ENCODE measurements at regions not wholly inside any gene's neighbourhood (a gene's known extent, or its start where the extent isn't known, plus 50 kb on each side); places are given as distances from the start of the nearest gene placed in this dataset.

DNA sequence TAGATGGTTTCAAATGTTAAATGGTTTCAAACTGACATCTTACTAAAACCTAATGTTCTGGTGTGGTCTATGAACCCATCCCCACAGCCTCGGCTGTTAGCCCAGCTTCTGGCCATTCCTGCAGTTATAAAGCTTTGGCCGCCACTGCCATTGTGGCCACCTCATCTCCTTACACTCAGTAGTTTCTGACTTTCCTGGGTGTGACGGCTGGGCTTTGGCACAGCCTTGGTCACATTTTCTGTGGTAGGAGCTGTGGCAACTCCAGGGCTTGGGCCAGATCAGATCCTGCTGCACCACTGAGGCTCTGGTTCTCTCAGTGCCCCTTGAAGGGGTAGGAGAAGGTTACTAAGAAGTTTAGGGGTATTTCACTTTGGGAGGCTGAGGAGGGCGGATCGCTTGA, 84.2 kb upstream of the STXBP6 start:
- DNase-seq, result no peak

DNA sequence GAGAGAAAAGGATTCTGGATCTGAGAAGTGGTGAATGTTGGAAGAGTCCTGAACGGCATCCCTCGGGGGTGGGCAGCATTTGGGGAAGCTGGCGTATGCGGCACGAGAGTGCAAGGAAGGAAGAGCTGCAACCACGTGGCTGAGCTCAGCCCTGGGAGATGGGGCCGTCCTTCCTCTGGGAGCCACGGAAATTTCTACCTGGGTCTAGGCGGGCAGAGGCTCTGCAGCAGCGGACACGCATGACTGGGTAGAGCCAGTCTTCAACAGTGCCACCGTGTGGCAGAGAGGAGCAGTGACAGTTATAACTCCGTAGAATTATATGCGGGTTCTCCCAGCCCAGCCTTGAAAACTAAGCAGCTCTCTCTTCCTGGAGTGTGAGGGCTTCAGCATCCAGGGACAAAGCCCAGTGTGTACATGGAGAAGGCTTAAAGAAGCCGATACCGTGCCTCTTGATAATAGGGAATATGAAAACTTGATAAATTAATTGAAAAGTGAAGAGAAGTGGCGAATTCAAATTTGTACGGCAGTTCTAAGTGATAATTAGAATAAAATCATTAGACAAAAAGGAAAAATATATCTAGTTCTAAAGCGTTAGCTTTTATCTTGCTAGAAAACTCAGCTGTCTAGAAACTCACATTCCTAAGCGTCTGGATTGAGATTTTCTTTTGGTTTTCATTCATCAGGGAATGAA, 82.9 kb upstream of the STXBP6 start:
- DNase-seq, result peak; percentile 71

DNA sequence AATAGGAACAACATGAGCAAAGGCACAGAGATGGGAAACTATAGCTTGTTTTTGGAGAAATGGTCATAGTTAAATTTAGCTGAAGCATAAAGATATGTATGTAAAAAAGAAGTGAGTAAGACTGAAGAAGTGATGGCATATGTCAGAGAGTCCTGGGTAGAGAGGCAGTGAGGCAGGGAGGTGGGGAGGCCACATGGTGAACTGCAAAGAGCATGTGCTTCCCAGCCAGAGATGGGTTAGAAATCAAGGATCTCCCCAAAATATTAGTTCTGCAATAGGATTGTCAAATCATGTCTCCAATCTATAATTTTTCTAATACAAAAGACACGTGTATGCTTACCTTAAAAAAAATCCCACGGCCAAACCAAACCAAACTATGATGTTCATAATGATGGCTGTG, 82.1 kb upstream of the STXBP6 start:
- DNase-seq, result no peak

DNA sequence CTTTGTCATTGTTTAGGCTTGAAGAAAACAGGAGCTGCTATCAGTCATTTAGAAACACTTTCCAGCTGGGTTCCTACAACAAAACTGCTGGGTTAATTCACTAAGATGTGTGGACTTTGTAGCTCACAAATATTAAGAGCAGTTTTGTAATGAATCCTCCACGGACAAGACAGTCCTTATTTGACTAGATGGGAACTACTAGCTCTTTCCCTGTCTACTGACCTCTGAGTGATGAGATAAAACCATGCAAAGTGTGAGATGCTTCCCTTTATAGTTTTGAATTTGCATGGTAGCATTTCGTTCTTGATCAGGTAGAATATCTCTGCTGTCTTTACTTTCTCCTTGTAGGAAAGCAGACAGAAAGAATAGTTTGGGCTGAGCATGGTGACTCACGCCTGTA, 72.9 kb upstream of the STXBP6 start:
- DNase-seq, result no peak

DNA sequence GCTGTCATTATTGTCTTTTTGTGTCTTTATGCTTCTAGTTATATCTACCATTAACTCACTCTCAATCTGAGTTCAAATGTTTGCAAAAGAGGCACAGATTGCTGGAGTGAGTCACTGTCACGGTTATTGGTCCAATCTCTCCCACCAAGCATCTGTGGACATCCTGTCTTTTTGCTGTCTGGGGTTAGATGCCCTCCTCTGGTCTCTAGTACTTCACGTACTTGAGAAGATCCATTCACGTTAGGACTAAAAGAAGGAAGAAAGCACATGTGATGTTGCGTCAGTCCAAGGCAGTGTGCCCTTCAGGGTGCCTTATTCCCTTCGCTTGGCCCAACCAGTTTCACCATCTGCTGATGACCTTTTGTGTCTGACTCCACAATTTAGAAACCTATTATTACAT, 72.3 kb upstream of the STXBP6 start:
- DNase-seq, result no peak

DNA sequence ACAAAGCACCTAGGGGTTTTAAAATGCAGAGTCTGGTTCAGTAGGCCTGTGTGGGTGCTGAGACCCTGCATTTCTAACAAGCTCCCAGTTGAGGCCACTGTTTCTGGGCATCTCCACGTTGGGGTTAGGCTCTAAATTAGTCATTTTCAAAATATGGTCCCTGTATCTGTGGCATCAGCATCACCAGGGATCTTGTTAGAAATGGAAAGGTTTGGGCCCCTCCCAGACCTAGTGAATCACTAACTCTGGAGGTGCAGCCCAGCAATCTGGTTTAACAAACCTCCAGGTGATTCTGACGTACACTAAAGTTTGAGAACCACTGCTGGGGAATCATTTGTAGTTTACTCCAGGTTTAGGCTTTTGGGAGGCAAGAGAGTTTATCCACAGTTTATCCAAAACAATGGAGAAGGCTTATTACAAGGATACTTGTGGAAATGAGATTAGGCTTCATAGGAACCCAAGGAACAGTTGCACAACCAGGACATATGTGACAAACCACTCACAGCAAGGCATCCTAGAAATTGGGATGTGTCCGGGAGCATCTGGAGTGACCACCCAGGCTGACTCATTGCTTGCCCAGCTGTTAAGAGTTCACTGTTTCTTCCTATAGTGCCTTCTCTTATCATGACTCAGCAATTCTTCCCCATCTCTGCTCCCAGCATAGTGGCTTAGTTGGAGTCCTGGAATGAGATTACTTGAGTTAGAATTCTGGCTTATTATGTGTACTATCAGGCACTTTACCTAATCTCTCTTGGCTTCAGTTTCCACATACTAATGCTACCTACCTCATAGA, 71.6 kb upstream of the STXBP6 start:
- DNase-seq, result no peak

DNA sequence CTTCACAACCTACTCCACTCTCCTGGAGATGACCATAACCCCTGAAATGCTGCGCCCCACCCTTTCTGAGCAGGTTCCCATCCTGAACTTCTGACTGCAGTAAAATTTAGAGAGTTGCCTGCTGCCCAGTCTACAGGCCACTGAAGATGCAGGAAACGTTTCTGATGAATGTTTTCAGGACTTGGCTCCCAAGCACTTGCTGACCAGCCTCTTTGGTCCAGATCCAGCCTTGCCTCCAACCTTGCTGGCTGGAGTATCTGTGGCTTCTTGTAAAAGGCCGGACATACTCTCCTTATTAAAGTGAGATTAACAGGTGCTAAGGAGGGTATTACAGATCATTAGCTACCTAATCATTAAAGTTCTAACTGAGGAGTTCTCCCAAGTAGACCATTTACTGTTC, 70.3 kb upstream of the STXBP6 start:
- no peak for DNase-seq

DNA sequence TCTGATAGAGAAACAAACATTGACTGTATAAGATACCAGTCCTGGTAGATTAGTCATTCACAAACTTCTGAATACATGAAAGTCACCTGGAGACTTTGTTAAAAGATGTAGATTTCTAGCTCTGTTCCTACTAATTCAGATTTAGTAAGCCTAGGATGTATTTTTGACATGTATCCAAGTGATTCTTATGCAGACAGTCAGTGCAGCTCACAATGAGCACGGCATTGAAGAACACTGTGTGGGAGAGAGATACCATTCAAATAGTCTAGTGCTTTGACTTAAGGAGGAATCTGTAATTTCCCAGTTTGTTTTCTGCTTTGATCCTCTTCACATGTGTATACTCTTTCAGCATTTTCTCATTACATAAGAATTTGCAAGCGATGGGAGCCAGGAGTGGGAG, 68.7 kb upstream of the STXBP6 start:
- no peak for DNase-seq

DNA sequence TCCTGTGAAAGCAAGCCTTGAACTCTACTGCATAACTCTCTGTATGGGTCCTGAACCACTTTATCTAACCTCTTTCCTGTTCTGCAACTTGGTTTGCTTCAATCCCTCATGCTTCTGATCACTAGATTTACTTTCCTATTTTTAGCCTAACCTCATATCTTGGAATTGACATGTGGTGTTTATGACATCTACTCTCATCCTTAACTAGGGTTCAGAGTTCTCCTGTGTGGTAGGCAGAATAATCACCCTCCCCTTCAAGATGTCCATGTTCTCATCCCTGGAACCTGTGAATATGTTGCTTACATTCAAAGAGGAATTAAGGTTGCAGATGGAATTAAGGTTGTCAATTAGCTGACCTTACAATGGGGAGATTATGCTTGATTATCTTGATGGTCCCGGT, 67.4 kb upstream of the STXBP6 start:
- no peak for DNase-seq

DNA sequence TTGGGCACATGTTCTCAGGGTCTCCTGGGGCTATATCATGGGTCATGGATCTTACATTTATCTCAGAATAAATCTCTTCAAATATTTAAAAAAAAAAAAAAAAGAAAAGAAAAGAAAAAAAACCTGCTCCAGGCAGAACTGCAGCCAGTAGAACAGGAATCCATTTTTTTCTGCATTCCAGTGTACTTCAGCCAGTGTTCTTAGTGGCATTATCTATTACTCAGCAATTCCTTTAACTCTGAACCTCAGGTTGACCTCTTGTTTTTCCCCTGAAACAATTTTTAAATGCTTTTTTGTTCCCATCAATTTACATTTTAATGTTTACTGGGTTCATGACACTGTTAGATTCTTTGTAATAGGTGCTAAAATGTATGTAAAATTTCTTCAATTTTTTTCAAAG, 66.7 kb upstream of the STXBP6 start:
- no peak for DNase-seq

DNA sequence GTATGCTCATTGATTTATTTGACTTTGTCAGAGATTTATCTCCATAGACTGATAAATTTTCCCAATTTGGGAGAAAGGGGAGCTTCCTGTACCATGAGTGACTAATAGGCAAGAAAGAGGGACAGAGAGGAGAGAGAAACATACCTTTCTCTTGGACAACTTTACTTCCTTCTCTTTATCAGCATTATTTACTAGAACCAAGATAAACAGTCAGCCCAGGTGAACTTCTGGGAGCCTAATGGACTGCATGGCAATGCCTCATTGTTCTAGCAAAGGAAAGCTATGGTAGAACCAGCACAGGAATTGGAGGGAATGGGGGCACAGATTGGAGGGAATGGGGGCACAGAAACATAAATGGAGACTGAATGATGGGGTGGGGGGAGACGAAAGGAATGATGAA, 63.4 kb upstream of the STXBP6 start:
- DNase-seq, result no peak

DNA sequence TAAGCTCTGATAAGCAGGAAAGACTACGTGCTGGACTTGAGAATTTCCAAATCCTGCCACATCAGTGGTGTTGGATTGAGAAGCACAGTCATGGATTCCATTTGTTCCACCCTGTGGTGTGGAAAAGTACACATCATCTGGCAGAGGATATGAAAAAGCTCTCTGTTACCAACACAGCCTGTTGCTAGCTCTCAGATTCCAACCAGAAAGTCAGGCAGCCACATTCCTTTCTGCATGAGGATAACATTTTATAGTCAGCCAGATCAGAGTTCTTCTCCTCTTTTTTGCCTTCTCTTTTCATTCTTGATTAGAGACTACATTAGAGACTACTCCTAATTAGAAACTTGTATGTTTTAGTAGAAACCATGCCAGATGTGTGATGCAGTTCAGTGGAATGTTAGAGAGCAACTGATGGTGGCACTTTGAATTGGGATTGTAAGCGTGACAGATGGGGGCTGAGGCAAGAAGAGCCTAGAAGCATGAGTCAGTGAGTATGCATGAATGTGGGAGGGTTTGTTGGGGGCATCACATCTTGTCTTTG, 61.2 kb upstream of the STXBP6 start:
- no peak for DNase-seq

DNA sequence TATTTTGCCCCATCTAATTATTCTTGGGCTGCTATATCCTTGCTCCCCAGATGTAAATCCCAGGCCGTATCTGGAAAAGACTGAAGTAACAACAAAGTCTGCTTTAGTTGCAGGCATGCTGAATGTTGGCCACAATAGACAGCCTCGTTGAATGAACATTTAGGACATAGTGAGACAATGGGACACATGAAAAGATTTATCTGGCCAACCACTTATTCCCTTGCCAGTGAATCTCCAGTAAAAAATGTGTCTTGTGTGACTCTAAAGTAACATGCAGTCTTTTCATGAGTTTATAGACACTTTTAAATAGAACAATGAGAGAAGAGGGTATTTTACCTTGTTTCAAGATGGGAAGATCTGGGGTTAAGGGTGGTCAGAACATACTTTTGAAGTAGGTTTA, 60.2 kb upstream of the STXBP6 start:
- no peak for DNase-seq

DNA sequence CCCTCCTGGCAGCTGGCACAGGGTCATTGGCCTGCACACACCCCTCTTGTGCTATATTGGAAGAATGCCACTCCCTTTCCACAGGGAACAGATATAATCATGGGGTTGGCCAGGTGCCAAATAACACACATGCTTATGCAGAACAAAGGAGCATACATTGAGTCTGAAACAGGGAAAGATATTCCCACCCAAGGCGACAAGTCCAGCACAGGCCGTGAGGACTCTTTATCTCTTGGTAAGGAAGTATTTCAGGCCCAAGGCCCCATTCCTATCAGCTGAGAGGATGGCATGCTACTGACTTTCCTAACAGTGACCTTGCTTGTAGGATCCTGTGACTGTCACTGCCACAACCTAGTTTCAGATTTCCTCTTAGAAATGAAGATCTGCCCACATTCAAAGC, 59.0 kb upstream of the STXBP6 start:
- no peak for DNase-seq

DNA sequence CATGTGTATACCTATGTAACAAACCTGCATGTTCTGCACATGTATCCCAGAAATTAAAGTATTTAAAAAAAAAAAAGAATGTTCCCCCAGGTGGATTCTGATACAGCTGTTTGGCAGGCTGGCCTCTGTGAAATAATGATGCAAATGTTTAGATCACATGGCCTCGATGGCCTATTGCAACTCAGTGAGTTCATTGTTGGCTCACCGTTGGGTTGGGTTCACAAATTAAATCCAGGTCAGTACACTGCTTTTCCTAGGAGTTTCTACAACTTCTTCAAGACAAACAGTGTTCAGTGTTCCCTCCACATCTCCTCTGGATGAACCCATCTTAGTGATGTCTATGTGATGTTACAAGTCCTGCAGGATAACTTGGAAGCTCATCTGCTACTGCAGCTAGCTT, 58.3 kb upstream of the STXBP6 start:
- no peak for DNase-seq

DNA sequence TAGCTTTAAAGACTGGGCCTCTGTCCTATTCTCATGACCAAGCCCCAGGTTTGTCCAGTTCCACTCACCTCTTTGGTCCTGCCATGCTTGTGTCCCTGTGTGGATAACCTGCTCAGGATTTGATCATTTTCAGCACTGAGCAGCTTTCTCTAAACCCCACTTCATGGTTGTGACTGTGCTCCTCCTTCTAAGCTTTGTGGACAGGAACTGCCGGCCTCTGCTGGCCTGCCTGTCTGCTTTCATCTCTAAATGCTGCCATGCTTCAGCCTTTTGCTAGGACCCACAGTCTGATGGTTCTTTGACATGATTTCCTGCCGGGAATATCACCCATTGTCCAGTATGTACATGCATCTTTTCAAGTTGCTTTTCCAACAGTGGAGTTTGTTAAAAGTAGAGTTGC, 53.9 kb upstream of the STXBP6 start:
- DNase-seq, result no peak

DNA sequence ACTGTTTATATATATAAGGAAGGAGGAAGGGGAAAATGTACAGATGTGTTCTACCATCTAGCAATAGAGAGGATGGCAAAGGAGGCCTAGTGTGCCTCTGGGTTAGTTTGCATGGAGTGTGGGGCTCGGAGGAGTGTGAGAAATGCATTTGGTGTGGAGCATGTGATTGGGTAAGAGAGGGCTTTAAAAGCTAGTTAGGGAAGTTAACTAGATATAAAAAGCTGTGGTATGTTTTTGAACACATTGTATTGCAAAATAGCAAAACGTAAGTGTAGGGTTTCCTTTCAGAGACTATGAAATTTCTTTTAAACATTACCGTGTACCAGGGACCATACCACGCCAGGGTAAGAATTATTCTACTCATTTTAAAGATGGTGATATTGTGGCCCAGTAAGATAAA, 53.3 kb upstream of the STXBP6 start:
- DNase-seq, result no peak

DNA sequence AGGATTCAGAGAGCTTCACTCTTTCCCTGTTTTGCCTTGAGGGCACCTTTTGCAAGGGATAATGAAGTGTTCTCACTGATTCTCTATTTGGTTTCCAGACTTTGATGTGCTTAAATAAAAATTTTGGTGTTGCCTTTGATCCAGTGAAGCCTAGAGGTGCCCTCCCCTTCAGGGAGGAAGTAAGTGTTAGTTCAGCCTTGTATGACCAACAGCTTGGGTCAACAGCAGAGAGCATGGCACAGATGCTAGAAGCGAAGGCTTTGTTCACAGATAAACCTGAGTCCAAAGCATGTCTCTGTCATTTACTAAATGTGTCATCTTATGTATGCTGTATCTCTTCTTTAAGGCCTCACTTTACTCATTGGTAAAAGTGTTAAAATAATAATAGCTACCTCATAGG, 52.8 kb upstream of the STXBP6 start:
- no peak for DNase-seq

DNA sequence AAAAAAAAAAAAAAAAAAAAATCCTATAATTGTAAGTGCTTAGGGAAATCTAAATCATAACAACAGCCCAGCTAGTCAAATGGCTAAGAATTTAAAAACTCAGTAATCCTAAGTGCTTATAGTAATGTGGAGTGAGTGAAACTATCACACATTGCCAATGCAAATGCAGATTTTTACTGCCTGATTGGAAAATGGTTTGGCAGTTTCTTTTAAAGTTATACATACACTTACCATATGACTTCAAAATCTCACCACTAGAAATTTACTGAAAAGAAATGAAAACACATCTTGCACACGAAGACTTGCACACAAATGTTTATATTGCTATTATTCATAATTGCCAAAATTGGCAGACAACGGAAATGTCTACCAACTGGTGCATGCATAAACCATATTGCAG, 51.3 kb upstream of the STXBP6 start:
- DNase-seq, result no peak

Data from NCI-H1417 treated with DMSO at 0.1 percent for 48 hours (cell line).